ENCODE measurements at regions not wholly inside any gene's neighbourhood (a gene's known extent, or its start where the extent isn't known, plus 50 kb on each side); places are given as distances from the start of the nearest gene placed in this dataset.
"Not testable (repeated sequence)": the region's sequence is repeated elsewhere in the genome, so short reads cannot be mapped to it uniquely, and the experiment has no call there.

DNA sequence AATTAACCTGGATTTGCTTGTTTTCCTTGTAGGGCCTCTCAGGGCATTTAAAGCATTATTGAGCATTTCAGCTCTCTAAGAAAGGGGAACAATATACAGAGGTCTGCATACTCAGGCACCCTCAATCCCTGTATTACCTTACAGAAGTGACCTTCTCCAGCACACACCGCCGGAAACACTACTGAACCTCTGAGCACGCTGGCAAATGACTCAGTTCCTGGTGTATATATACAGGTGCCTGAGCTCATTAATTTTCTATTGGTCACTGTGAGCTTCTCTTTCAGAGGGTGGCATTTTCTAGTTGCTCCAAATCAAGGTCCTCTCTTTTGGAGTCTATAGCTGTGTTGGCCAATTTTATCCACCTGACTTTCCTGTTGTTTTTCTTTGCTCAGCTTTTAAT is 85.2 kb upstream of the COPS8 start:
- Histone ChIP-seq H3K36me3 (no peaks in the 10 kb centered on the region), H3K27ac (no peak overlapping the region), H3K27me3 (no peaks in the 10 kb centered on the region), H3K9me3 (no peaks in the 10 kb centered on the region), H3K4me3 (no peak overlapping the region), H3K4me1 (peaks cover 5 to 38% (median 22%) of the 10 kb centered on the region in 4 donors)
- TF ChIP-seq EP300 (IDR thresholded peaks at IDR 0.05) (no peak), POLR2A (IDR thresholded peaks at IDR 0.05) (no peak), POLR2AphosphoS5 (IDR thresholded peaks at IDR 0.05) (no peak)
- TF ChIP-seq, protein P1, sequence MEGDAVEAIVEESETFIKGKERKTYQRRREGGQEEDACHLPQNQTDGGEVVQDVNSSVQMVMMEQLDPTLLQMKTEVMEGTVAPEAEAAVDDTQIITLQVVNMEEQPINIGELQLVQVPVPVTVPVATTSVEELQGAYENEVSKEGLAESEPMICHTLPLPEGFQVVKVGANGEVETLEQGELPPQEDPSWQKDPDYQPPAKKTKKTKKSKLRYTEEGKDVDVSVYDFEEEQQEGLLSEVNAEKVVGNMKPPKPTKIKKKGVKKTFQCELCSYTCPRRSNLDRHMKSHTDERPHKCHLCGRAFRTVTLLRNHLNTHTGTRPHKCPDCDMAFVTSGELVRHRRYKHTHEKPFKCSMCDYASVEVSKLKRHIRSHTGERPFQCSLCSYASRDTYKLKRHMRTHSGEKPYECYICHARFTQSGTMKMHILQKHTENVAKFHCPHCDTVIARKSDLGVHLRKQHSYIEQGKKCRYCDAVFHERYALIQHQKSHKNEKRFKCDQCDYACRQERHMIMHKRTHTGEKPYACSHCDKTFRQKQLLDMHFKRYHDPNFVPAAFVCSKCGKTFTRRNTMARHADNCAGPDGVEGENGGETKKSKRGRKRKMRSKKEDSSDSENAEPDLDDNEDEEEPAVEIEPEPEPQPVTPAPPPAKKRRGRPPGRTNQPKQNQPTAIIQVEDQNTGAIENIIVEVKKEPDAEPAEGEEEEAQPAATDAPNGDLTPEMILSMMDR (IDR thresholded peaks at IDR 0.05) = no peak
- intact Hi-C loops (cut with DNase I; ENCODE audit: low total_unique reads) = no loop called here
- WGBS, 5 donors = 90 to 97% (median 92%) methylated on average over 3 of the region's 3 CpGs
- no peak for DNase-seq

DNA sequence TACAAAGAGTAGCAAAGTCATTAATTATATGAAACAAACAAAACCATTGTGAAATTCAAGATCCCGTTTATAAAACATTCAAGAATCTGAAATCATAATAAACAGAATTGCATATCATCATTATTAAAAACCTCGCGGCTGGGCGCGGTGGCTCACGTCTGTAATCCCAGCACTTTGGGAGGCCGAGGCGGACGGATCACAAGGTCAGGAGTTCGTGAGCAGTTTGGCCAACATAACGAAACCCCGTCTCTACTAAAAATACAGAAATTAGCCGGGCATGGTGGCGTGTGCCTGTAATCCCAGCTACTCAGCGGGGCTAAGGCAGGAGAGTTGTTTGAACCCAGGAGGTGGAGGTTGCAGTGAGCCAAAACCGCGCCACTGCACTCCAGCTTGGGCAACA is 80.3 kb upstream of the COPS8 start:
- H3K4me1 ChIP-seq; H3K9me3 ChIP-seq; H3K4me3 ChIP-seq; H3K36me3 ChIP-seq; DNase-seq; H3K27me3 ChIP-seq; intact Hi-C loops (cut with DNase I; ENCODE audit: low total_unique reads): not testable (repeated sequence)
- 67 to 85% (median 82%) methylated on average over 17 of the region's 17 CpGs for WGBS, 5 donors
- H3K27ac ChIP-seq = peak overlapping the region in 1 of 5 donors; percentile 20

DNA sequence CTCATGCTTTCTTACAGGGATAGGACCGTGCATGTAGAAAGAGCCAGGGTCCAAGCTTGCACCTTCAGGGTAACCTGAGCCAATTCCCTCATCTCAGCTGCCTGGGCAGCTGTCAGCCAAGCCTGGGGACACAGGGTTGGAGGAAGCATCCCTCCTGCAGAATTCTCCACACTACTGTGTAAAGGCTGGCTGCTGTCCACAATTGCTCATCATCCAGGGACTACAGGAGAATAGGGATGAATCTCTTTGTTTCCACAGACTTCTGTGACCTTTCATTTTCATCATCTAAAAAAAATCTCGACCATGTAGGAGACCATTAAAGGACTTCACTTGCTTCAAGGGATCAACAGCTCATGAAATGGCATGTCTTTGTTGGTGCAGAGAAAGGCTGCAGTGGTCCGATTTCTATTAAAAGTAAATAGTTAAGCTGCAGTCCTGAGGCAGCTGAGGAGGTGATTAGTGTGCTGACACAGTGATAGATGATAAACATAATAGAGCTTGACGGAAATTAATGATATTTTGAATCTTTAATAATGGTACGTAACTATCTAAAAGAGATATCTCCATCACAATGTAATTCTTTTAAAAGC is 74.4 kb upstream of the COPS8 start:
- Histone ChIP-seq H3K27ac (peak overlapping the region in 1 of 5 donors; percentile 79), H3K9me3 (no peaks in the 10 kb centered on the region), H3K36me3 (no peaks in the 10 kb centered on the region), H3K27me3 (no peaks in the 10 kb centered on the region), H3K4me1 (peaks cover 0 to 28% (median 19%) of the 10 kb centered on the region in 4 donors), H3K4me3 (no peak overlapping the region)
- intact Hi-C loops (cut with DNase I; ENCODE audit: low total_unique reads) = no loop called here
- DNase-seq = no peak
- TF ChIP-seq EP300 (IDR thresholded peaks at IDR 0.05) (no peak), POLR2A (IDR thresholded peaks at IDR 0.05) (no peak), POLR2AphosphoS5 (IDR thresholded peaks at IDR 0.05) (no peak)
- TF ChIP-seq, protein P1 (IDR thresholded peaks at IDR 0.05) = no peak
- WGBS, 5 donors = 32 to 58% (median 48%) methylated on average over 5 of the region's 5 CpGs

DNA sequence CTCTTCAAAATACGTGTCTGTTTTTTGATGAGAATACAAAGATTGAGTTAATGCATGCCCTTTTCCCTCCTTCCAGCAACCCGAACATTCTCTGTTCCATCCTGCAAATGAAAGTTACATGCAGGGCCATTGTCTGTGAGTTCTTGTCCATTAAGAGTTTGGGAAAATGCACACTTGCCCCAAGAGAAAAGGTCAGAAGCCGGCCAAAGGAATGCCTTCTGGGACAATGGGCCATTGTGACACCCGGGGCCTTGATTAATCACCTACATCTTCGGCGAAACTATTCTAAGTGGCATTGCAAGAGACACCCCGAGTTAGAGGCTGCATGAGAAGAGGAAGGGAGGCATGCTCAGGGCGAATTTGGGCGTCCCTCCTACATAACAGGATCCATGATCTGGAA is 73.7 kb upstream of the COPS8 start:
- Histone ChIP-seq H3K36me3 (no peaks in the 10 kb centered on the region), H3K4me1 (peaks cover 0 to 28% (median 19%) of the 10 kb centered on the region in 4 donors), H3K4me3 (no peak overlapping the region), H3K27ac (peak overlapping the region in 3 of 5 donors; percentile 42 to 79 (median 48)), H3K9me3 (no peaks in the 10 kb centered on the region), H3K27me3 (no peaks in the 10 kb centered on the region)
- intact Hi-C loops (cut with DNase I; ENCODE audit: low total_unique reads) = no loop called here
- DNase-seq = no peak
- TF ChIP-seq, protein P1 (IDR thresholded peaks at IDR 0.05) = no peak
- TF ChIP-seq POLR2AphosphoS5 (IDR thresholded peaks at IDR 0.05) (no peak), POLR2A (IDR thresholded peaks at IDR 0.05) (no peak), EP300 (IDR thresholded peaks at IDR 0.05) (no peak)
- WGBS, 5 donors = 29 to 59% (median 50%) methylated on average over 9 of the region's 9 CpGs

DNA sequence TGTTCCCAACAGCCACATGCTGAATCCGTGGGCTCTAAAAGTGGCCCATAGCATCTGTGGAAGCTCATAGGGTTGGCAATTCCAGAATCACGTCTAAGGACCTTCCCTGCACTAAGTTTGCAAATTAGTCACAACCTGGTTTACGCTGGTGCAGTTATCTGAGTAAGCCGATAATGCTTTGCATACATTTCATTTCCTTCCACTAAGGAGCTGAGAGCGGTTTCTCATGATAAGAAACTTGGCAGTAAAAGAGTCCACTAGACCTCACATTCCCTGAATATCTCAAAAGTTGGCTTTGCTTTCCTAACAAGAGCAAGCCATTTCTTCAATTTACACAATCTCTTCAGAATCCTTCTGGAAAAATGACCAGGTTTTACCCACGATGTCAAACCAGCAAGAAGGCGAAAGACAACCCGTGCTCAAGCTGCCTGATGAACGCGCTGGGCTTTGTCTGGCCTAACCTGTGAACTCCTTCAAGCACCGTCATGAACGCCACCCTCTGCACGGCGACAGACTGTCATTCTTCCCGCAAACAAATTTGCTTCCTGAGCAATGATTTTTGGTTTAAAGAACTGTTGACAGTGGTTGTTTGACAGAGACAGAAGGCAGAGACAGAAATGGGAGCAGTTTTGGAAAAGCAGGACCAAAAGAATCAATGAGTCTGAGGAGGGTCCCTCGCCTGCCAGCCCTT is 73.0 kb upstream of the COPS8 start:
- TF ChIP-seq, protein P1 (IDR thresholded peaks at IDR 0.05) = no peak
- TF ChIP-seq POLR2AphosphoS5 (IDR thresholded peaks at IDR 0.05) = peak in 2 of 3 donors; percentile 65 to 83
- Histone ChIP-seq H3K4me3 (no peak overlapping the region), H3K27ac (peak overlapping the region; percentile 42 to 83 (median 50)), H3K9me3 (no peaks in the 10 kb centered on the region), H3K36me3 (no peaks in the 10 kb centered on the region), H3K27me3 (no peaks in the 10 kb centered on the region), H3K4me1 (peaks cover 0 to 28% (median 19%) of the 10 kb centered on the region in 4 donors)
- WGBS, 5 donors = 27 to 47% (median 32%) methylated on average over 16 of the region's 16 CpGs
- intact Hi-C loops (cut with DNase I; ENCODE audit: low total_unique reads) = no loop called here
- peak in 1 of 2 donors; percentile 76 for DNase-seq
